ELR (cell line): ENCODE measurements at regions not wholly inside any gene's neighbourhood (a gene's known extent, or its start where the extent isn't known, plus 50 kb on each side); places are given as distances from the start of the nearest gene placed in this dataset.
"Not testable (repeated sequence)": the region's sequence is repeated elsewhere in the genome, so short reads cannot be mapped to it uniquely, and the experiment has no call there.

Experiments
- DNase-seq: peaks from one replicate; pipeline ENCODE4 v3.0.0-alpha.2; 2015; ENCODE audit warnings: low read depth

- no peak for DNase-seq
Observed at GRCh38 chr22:11253000-11253511, 4274.9 kb upstream of the OR11H1 start.

- not testable (repeated sequence) for DNase-seq
Observed at GRCh38 chr22:11270981-11271380, 4257.0 kb upstream of the OR11H1 start.

- DNase-seq: peak; percentile 3
Observed at GRCh38 chr22:11285116-11285838, 4242.7 kb upstream of the OR11H1 start.

GRCh38 chr22:11285839-11286205 is 4242.2 kb upstream of the OR11H1 start:
- DNase-seq: not testable (repeated sequence)

- DNase-seq: not testable (repeated sequence)
Observed at GRCh38 chr22:11288246-11289220, 4239.5 kb upstream of the OR11H1 start.

- DNase-seq: not testable (repeated sequence)
Observed at GRCh38 chr22:11298126-11298893, 4229.7 kb upstream of the OR11H1 start.

GRCh38 chr22:11302427-11302826 is 4225.6 kb upstream of the OR11H1 start:
- not testable (repeated sequence) for DNase-seq

GRCh38 chr22:11302904-11303303 is 4225.1 kb upstream of the OR11H1 start:
- DNase-seq: not testable (repeated sequence)

GRCh38 chr22:11305179-11305578 is 4222.8 kb upstream of the OR11H1 start:
- DNase-seq: not testable (repeated sequence)

GRCh38 chr22:11306933-11307518 is 4221.0 kb upstream of the OR11H1 start:
- DNase-seq: not testable (repeated sequence)

GRCh38 chr22:11307998-11308397 is 4220.0 kb upstream of the OR11H1 start:
- DNase-seq: no peak

- not testable (repeated sequence) for DNase-seq
Observed at GRCh38 chr22:11309777-11310176, 4218.2 kb upstream of the OR11H1 start.

- not testable (repeated sequence) for DNase-seq
Observed at GRCh38 chr22:11310647-11311046, 4217.3 kb upstream of the OR11H1 start.

GRCh38 chr22:11312640-11313039 is 4215.4 kb upstream of the OR11H1 start:
- DNase-seq: not testable (repeated sequence)

GRCh38 chr22:11313040-11313759 is 4214.8 kb upstream of the OR11H1 start:
- not testable (repeated sequence) for DNase-seq

GRCh38 chr22:11318633-11319032 is 4209.4 kb upstream of the OR11H1 start:
- not testable (repeated sequence) for DNase-seq

- not testable (repeated sequence) for DNase-seq
Observed at GRCh38 chr22:11324439-11325037, 4203.5 kb upstream of the OR11H1 start.

- no peak for DNase-seq
Observed at GRCh38 chr22:11325767-11326166, 4202.2 kb upstream of the OR11H1 start.

- DNase-seq: not testable (repeated sequence)
Observed at GRCh38 chr22:11341387-11342068, 4186.5 kb upstream of the OR11H1 start.

GRCh38 chr22:11351181-11351580 is 4176.8 kb upstream of the OR11H1 start:
- DNase-seq: not testable (repeated sequence)
